Activated CD8-positive, alpha-beta memory T cell treated with anti-CD3 and anti-CD28 coated beads, Interleukin-2, amount 50 U/mL, for 1 hour (primary cell): ENCODE measurements at regions not wholly inside any gene's neighbourhood (a gene's known extent, or its start where the extent isn't known, plus 50 kb on each side); places are given as distances from the start of the nearest gene placed in this dataset.

Experiments
- DNase-seq: peaks from one replicate; pipeline ENCODE4 v3.0.0-alpha.2; 2020; ENCODE audit errors: extremely low read depth

DNA sequence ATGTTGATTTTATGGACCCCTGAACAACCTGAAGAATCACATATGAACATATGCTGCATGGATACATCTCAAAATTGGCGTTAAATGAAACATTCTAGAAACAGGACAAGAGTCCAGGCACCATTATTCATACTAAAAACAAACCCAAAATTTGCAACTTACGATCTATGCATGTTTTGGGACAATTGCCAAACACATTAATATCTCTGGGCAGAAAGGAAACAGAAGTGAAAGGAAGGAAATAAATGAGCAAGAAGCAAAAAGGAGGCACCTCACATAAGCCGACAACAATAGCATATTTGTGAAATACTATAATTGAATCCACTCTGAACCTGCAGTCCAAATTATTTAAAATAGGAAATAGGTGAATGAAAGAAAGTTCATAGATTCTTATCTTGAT lies 1505.3 kb downstream of the AACS start:
- DNase-seq, result no peak

DNA sequence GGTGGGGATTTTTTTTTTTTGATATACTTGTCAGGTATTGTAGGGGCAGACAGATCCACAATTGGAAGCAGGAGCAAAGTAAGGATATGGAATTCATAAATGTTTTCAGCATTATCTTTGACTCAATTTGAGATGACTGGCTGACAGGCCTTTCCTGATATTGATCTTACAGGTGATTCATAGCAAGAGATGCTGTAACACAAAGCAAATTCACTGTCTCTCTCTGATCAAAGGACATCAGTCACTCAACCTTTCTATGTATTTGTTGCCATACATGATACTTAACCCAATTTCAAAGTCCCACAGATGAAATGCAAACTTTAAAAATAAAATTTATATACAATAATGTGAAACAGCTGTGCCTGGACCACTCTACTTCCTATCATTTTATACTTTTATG lies 1506.9 kb downstream of the AACS start:
- no peak for DNase-seq

DNA sequence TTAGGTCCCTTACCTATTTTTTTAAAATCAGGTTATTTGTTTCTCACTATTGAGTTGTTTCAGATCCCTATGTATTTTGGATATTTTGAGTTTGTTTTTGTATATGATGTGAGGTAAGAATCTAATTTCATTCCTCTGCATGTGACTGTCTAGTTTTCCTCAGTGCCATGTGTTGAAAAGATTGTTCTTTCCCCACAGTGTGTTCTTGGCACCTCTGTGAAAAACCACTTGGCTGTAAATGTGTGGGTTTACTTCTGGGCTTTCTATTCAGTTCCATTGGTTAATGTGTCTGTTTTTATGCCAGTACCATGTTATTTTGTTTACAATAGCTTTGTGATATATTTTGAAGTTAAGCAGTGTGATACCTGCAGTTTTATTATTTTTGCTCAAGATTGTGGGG lies 1516.4 kb downstream of the AACS start:
- no peak for DNase-seq

DNA sequence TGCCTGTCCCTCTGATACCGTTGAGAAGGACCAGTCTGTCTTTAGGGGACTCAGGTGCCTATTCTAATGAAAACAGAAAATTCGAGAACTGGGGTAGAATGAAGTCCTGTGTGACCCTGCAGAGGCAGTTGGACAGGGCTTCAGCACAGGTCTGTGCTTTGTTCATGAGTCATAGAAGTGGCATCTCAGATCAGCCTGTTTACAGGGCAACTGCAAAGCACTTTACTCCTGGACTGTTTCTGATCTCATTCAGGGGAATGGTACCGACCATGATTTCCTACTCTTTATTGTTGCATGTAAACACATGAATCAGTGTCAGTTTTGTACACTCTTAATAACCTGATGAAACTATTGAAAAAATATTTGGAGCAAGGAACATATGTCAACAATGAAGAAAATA lies 1517.0 kb downstream of the AACS start:
- no peak for DNase-seq

DNA sequence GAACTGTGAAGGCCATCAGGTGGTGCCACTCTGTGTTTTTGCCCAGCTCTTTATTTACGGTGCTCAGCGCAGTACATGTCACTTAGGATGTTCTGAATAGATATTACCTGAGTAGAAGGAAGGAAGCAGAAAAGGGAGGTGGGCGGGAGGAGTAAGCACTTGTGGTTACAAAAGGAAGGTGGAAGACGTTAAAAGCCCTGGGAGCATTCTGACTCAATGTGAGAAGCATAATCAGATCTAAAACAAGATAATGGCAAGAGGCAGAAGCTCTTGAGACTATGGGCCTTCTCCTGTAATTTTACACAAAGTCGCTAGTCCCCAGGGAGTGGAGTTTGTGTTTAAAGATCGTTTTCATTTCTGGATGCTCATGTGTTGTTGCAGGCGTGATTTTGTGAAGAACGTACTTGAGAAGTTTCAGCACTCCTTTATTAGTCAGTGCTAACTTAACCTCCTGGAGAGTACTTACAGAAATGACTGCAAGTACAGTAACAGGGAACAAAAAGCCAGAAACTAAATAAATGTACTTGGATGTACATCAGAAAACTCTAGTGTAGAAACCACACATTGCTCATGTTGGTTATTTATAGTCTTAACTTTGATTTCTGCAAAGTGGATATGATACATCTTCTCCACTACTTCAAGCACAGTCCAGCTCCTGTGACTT lies 1523.5 kb downstream of the AACS start:
- no peak for DNase-seq

DNA sequence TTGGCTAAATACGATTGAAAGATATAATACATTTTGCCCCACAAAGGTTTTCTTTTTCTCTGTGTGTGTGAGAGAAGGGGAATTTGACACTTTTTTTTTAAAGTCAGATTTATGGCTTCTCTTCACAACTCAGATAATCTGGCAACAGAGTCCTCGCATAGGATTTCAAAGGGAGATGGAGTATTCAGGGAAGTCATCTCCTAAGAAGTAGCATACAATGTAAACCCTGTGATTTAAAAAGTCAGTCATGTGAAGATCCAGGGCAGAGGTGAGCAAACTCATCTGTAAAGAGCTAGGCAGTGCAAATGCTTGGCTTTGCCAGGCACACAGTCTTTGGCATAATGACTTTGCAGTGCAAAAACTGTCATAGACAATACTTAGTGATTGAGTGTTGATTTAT lies 1526.3 kb downstream of the AACS start:
- no peak for DNase-seq

DNA sequence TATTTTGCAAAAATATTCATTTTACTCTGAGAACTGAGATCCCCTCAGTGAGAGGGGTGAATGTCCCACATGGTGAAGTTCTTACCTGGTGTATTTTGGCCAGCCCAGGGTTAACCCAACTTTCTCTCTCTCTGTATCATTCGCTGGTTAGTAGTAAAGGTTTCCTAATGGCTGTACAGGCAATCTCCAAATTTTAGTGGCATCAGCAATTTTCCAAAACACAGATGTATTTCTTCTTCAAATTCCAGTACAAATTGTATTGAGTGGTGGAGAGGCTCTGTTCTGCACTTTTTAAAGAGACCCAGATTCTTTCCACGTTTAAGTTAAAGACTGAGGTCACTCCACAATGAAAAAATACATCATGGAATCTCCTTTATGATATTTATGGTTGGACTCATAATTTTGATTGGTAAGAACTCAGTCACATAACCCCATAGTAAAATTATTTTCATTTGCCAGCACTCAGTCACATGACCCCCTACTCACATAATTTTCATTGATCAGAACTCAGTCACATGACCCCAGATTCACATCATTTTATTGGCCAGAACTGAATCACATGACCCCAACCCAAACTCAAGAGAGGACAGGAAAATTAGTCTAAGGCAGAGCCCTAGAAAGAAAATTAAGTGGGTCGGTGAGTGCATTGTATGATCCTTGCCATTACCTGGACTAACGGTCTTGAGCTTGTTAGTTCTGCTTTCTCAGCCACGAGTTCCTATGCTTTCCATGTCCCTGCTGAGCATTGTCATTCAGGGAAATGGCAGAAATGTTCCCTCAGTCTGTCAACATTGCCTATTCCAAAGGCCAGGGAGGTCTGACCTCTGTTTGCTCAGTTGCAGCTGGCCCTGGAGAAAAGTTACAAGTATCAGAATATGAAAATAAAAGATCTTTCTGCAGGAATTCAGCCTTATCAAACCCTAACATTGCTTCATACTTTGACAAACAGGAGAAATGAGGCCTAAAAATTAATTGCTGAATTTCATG lies 1536.2 kb downstream of the AACS start:
- no peak for DNase-seq

DNA sequence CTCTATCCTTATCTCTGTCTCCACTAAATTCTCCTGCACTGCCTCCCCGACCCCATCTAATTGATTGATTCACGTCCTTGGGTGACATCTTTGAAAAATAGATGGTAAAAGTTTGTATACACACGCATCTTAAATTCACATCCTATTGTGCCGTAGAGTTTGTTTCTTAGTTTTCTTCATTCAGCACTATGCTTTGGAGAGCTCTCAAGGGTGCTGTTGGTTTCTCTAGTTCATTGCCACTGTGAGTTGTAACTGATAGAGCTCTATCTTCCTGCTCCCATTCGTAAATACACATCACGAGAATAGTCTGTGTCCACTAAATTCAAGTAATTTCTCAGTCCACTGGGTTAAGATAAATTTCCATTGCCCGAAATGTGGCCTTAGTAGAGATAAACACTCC lies 1537.4 kb downstream of the AACS start:
- no peak for DNase-seq

DNA sequence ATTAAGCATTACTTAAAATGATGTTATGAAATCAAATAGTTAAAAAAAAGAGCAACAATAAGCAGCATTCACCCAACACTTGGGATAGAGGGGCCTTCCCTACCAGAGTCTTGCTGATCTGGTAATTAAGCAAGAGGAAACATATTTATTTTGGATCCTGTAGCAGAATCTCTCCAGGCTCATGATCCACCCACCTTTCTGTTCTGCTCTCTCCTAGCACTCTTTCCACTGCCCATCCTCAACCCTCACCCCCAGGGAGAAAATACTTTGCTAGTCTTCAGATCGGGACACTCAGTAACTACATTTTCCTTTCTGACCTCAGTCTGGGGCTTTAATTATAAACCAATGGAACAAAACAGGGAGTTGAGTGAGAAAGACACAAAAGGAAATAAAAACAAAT lies 1541.9 kb downstream of the AACS start:
- DNase-seq, result no peak

DNA sequence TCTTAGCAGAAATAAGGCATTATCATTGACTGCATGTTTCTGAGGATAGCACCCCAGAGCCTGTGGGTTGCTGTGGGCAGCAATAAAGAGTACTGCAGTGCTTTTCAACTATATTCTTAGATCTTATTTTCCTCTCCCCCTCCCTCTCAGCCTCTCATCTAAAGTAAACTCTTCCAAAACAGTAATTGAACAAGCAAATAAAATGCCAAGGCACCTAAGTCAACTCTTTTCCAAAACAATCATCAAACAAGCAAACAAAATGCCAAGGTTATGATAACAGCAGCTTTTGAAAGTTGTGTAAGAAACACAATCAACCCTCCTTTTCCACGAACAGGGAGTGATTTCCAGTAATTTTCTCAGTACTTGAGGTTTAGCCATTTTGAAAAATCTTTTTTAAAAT lies 1542.6 kb downstream of the AACS start:
- no peak for DNase-seq

DNA sequence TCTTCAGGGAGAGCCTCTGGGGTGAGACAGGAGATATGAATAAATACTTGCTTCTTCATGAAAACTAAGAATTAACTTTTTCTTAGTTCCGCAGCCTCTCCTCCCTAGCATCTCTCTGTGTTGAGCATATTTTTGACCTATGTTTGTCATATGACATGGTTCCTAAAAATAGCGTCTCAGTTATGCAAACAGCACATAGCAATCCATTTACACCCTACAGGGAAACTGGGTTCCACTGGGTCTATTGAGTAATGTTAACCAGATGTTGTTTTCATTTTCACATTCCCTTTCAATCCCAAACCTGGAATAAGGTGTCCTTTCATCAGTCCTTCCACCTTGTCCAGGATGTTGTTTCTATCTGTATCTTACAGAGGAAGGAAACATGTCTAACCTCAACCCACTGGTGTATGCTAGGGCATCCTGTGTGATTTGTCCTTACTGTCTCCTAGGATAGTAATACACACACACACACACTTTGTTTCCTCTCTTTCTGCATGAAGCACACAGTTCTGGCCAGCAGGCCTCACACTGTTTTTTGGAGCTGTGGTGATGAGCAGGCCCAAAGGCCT lies 1543.5 kb downstream of the AACS start:
- DNase-seq, result no peak

DNA sequence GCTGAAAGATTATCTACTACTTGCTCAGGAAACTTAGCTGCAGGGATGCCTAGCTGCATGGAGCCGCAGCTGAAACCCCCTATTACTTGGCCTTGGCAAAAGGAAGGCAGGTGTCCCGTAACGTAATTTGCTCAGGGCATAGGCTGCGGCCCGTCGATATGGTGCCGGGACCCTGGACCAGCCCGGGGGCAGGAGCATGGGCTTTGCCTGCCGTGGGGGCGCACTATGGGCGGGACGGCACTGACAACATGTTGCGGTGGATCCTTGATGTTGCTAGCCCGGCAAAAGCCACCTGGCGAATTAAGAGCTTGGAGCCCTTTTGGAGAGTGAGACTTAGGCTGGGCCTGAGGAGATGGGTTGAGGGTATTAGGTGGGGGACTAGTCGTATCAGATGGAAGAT lies 1551.2 kb downstream of the AACS start:
- no peak for DNase-seq

DNA sequence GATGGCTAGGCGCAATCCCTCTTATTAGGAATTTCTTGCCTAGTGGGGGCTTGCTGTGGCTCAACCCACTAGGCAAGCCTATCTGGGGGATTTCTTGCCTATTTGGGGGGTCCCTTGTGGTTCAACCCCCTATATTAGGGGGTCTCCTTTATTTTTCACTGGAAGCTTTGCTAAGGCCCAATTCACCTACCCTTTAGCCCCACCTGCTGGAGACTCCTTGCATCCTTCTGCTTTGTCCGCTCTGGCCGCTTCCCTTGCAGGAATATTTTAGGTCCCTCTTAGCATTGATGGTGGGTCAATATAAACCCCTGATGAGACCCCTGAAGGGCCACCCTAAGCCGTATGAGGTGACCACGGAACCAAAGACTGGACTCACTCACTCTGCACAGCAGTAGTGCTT lies 1552.1 kb downstream of the AACS start:
- DNase-seq, result no peak

DNA sequence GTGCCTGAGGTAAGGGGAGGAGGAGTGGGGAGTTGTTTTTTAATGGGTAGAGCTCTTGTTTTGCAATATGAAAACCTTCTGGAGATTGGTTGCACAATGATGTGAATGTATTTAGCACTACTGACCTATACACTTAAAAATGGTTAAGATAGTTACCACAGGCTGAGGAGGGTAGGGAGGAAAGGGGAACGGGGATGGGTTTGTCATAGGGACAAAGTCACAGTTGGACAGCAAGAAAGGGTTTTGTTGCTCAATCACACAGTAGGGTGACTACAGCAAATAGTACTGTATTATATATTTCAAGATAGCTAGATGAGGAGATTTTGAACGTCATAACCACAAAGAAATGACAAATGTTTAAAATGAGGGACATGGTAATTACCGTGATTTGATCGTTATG lies 1562.4 kb downstream of the AACS start:
- no peak for DNase-seq

DNA sequence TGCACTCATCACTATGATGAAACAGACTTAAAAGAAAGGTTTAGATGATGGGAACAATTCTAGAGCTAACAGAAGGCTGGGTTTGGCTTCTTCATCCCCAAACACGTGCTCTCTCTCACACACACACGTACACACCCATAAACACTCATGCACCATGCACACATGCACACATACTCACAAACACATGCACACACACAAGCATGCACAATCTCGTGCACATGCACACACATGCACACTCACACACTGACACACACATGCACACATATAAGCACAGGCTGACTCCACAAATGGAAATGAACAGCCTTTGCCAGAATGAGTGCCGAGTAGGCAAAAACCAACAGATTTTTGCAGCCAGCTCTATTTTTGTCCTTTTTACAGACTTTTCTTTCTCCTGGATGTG lies 1571.6 kb downstream of the AACS start:
- no peak for DNase-seq

DNA sequence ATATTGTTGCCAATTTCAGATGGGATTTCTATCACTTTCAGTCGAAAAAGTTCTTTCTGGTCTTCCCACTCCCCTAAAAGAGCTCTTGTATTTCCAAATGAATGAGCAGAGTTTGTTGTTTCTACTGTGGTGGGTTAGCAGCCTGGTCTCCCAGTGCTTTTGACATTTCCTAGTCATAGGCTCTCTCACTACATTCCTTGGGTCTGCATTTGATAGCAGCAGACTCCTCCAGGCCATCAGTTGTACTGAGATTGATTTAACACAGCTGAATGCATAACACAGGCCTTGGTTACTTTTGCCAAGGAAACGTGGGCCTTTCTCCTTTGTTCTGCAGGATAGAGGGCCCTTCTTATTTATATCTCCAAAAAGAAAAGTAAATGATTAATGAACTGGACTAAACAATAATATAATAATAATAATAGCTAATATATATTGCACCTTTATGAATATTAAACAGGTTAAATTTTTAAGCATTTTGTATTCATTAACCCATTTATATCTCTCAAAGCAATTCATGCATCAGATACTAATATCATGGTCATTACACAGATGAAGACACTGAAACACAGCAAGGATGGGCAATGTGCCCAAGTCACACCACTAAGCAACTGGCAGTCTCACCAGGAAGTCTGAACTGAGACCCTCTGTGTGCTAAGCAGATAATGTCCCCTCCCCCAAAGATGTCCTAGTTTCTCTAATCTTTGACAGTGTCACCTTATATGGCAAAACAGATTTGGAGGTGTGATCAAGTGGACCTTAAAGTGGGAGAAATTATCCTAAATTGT lies 1579.2 kb downstream of the AACS start:
- DNase-seq, result no peak

DNA sequence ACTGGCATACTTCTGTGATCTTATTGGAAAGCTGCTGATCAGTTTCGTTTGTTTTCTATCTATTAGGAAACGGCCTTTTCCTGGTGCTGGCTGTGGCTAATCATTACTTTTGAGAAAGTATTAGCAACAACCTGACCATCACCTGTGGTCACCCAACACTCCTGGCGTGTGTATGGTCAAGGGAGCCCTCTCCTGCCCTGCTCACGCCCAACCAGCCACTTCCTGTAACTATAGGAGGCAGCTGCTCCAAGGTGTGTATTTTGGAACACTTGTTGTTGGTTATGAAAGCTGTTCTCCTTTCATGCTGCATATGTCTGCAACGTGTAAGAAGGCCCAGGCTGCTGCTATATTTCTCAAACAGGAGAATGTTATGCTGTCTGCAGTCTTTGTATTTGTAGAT lies 1582.8 kb downstream of the AACS start:
- no peak for DNase-seq

DNA sequence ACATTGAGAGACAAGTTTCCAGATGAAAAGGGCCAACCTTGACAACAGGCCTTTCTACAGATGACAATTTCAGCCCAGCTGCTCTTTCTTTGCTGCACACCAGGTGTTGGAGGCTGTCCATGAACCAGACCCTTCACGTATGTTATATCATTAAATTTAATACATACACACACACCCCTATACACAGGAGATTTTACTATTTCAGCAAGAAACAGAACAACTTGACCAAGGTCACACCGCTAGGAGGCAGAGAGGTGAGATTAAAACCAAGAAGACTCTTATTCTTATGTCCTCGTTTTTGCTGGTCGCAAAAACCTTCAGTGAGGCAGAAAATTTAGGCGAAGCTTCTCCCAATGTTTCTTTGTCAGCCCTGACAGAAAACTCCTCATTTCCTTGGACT lies 1585.9 kb downstream of the AACS start:
- DNase-seq, result no peak

DNA sequence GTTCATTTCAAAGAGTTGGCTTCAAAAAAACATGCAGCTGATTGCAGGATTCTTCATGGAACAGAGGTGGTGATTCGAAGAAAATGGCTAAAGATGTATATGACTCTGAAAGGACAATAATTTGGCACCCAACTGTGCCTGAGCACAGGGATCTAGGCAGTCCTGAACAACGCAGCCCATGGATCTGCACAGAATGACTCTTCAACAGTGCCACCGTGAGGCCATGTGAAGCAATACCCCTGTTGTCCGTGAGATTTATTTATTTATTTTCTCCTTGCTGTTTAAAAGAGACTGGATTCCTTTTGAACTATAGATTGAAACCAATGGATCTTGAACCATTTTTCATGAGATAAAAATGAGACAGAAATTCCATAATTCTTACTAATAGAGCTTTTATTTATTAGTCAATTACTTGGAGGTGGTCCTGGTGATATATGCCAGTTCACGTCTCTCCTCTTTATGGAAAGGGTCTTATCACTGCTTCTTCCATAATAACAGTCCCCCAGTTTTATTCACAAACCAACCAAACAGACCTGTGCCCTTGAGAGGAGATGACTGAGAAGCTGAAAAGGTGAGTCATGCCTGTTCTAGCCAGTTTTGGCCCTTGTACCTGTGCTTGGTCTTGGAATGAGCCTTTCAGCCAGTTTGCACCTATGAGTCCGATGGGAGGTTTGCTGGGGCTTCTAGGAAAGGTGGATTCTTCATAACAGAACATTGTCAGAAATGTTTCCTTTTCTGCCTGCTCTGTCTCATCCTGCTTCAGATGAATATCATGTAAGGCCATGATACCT lies 1598.3 kb downstream of the AACS start:
- DNase-seq, result no peak

DNA sequence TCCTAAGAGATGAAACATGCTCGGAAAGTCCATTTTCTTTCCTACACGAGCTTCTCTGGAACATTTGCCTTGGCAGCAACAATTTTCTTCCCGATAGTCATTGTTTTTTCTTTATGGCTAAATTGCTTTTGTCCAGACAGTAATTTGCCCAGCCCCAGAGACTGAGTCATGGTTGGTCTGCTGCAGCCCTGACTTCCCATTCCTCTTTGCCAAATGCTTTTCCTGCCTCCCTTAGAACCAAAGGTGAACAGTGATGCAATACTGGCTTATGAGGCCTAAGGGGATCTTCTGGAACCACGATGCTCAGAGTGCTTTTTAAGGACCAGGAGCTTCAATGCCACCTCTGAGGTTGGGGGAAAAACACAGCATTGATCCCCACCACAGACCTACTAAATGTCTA lies 1599.6 kb upstream of the TMEM132C start:
- DNase-seq, result no peak

DNA sequence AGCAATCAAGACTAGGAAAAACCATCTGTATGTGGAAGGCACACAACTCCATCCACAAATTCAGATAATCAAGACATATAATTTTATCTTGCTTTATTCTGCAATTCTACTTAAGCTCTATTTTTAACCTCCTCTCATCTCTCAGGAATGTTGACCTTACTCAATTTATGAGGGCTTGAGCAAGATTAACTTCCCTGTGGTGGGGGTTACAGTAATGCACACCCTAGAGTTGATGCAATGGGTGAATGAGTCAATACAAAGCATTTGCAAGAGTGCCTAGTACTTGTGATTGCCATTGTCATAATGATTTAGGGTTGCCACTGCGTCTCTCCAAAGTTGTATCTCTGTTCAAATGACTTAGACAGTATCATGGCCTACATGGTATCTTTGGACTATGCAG lies 1598.4 kb upstream of the TMEM132C start:
- no peak for DNase-seq
